HG02798 (cell line): ENCODE measurements at regions not wholly inside any gene's neighbourhood (a gene's known extent, or its start where the extent isn't known, plus 50 kb on each side); places are given as distances from the start of the nearest gene placed in this dataset.
"Not testable (repeated sequence)": the region's sequence is repeated elsewhere in the genome, so short reads cannot be mapped to it uniquely, and the experiment has no call there.

Experiments
- ATAC-seq: cut with Tn5 transposase; IDR thresholded peaks from one replicate; pipeline ENCODE4 v1.9.1; 2021; ENCODE audit warnings: mild to moderate bottlenecking; ENCODE audit not compliant: unreplicated experiment, poor library complexity

DNA sequence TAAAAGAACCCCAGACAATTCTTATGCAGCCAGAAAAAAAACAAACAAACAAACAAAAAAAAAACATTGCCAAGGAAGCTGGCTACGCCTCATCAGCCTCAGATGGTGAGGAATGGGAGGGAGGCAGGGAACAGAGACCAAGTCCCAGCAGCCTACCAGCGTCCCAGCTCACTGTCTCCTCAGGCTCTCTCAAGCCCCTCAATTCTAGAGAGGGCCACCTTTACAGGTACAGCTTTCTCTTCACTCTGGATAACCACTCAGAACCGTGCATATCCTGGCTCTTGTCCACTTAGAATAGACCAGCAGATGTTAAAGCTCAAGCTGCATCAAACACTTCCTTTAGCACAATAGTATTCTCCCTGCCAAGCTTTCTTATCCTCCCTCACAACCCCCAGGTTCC lies 263.1 kb upstream of the CHAC2 start:
- no peak for ATAC-seq

DNA sequence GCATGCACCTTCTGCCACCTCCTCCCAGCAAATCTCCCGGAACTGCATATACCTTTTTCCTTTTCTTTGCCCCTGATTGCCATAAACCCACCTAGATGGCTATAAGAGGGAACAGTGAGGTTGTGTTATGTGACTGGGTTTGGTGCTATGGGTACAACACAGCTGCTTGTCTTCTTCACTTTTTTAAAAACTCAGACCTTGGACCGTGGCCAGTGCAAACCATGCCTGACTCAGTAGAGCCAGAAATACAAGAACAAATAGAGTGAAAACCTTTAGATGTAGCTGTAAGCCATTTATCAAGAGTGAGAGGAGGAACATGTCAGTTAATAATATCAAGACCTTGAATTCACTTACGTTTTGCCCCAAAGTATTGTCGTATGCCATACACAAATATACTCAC lies 267.4 kb upstream of the CHAC2 start:
- ATAC-seq, result no peak

DNA sequence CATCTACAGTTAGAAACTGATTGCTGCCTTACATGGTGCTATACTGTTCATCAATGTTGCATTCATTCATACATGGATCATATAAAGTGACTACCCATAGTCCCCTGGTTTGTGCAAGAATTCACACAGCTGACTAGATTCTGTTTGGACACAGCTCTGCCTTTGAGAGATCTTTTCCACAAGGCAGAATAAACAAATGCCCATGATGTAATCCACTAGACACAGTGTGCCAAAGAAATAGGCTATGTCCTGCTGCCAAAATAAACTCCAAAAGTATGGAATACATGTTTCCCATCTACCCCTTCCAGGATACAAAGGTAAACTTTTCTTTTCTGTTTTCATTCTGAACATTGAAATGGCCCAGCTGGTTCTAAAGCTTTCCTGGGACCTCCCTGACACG lies 269.4 kb upstream of the CHAC2 start:
- no peak for ATAC-seq

DNA sequence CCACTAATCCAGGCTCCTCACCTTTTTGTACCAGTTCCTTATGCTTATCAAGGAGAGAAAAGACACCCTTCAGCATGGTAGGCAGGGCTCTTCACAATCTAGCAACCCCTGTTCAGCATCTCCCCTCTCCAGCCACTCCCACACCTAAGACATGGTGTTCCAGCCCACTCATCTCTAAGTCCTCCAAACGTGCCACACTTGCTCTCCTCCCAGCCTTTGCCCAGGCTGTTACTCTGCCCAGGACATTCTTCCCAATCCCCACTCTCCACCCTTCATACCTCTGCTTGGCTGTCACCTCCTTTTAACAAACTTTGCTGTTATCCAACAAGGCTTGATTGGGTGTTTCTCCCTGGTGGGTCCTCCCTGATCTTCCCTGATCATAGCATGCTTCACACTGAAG lies 270.6 kb upstream of the CHAC2 start:
- no peak for ATAC-seq

DNA sequence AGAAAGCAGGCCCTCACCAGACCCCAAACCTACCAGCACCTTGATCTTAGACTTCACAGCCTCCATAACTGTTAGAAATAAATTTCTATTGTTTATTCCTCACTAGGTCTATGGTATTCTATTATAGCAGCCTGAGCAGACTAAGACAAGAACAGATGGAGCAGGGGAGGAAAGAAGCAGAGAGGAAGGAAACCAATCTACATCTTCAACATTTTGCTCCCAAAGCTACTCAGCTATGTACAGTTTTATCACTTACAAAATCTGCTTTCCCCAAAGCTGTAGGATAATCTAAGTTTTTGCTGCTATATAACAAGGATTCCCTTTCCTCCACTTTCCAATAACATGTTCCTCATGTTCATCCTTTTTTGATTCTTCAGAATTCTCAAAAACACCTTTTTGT lies 274.4 kb upstream of the CHAC2 start:
- ATAC-seq, result no peak

DNA sequence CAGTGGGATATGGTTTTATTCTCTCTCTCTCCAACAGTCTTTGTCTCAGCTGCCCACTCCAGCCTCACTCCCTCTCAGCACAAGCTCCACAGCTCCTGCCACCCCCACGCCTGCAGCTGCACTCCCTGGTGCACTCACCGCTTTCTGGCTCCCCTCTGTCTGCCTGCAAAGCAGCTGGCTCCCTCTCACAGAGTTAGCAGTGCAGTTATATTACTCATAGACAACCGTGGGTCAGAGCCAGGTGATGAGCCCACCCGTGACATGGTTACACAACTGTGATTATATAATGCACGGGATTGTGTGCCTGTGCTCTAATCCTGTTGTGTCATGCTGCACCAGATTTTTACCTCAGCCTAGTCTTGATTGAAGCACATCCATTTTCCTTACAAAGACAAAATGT lies 276.9 kb upstream of the CHAC2 start:
- no peak for ATAC-seq

DNA sequence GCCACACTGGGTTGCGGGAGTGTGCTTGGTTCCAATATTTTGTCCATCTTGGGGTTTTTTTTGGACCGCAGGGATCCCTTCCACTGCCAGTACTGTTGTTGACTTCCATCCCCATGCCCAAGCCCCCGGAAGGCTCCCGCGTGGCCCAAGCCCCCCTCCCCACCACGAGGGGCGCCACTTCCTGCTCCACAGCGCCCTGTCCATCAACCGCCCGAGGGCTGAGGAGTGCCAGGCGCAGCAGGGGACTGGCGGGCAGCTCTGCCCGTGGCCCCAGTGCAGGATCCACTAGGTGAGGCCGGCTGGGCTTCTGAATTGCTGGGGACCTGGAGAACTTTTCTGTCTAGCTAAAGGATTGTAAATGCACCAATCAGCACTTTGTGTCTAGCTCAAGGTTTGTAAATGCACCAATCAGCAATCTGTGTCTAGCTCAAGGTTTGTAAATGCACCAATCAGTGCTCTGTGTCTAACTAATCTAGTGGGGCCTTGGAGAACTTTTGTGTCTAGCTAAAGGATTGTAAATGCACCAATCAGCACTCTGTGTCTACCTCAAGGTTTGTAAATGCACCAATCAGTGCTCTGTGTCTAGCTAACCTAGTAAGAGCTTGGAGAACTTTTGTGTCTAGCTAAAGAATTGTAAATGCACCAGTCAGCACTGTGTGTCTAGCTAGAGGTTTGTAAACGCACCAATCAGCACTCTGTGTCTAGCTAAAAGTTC lies 281.3 kb upstream of the CHAC2 start:
- ATAC-seq, result not testable (repeated sequence)

DNA sequence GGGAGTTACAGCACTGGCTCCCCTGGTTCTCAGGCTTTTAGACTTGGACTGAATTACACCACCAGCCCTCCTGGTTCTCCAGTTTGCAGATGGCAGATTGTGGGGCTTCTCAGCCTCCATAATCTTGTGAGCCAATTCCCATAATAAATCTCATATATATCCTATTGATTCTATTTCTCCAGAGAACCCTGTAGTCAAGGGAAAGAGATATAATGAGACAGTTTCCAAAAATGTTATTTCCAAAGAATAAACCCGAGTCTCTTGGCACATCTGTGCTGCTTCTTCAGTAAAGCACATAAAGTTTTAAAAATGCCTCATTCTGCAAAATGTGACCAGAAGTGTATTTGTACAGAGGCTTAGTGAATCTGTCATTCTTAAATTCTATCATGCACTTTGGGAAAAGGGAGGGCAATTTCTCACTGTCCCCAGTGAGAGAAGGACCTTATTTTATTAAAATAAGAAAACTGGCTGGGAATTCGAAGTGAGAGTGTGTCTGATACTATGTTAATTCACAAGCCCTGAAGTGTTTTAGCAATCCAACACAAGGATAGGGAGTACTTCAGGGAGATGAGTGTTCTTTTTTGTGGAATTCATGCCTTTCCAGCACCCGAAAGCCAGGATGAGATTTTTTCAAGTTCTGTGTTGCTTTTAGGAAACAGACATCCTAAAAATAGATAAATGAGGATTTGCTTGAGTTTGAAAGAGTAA lies 282.4 kb upstream of the CHAC2 start:
- no peak for ATAC-seq

DNA sequence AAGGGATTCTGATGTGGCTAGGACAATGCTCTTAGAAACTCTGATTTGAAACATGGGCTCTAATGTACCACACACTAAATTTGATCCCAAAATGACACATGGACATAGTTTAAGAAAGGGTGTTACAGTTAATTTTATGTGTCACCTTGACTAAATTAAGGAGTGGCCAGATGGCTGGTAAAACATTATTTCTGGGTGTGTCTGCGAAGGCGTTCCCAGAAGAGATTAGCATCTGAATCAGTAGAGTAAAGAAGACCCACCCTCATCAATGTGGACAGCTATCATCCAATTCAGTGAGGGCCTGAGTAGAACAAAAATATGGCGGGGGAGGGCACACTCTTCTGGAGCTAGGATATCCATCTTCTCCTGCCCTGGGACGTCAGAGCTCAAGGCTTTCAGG lies 283.1 kb upstream of the CHAC2 start:
- no peak for ATAC-seq

DNA sequence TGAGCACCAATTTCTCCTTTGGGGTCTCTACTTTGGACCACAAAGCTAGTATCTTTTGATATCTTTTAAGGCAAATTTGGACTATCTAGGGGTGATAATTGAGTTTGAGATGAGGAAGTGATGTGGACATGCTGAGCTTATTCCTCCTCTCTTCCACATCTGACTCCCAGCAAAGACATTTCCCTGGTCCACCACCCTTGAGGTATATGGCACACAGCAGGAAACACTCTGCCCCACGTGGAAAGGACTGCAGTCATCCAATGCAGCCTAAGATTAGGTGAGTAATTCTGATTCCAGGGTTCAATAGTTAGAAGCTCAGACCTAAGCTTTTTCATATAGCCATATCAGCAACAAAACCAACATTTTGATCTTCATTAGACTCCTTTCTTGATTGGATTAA lies 290.1 kb upstream of the CHAC2 start:
- ATAC-seq, result no peak

DNA sequence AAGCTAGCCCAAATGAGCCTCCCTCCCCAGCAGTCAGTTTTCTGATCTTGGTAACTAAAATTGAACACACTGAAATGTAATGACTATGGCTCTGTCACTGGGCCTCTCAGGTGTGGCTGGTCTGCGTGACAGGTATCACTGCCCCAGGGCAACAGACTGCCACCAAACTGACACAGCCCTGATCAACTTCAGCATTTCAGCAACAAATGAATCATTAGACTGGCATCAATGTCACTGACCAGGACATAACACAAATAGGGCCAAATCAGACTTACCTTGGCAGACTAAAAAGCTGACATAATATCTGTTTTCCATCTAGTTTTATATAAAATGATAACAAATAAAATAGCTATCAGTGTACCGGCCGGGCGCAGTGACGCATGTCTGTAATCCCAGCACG lies 290.8 kb upstream of the CHAC2 start:
- no peak for ATAC-seq

DNA sequence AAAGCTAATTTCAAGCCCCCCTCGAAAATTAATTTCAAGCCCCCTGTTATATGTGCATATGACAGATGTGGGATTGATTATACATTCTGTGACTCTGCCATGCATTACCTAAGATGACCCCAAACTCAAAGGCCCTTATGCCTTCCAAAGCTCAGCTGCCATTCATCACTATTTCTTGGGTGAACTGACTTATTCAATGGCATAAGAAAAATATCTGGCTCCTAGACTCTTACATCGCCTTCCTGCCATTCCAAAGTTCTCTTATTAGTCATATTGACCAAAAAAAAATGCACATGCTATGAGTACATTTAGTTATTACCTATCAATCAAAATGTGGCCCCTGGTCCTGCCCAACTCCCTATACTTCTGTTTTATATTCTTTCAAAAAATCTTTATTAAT lies 291.8 kb upstream of the CHAC2 start:
- no peak for ATAC-seq

DNA sequence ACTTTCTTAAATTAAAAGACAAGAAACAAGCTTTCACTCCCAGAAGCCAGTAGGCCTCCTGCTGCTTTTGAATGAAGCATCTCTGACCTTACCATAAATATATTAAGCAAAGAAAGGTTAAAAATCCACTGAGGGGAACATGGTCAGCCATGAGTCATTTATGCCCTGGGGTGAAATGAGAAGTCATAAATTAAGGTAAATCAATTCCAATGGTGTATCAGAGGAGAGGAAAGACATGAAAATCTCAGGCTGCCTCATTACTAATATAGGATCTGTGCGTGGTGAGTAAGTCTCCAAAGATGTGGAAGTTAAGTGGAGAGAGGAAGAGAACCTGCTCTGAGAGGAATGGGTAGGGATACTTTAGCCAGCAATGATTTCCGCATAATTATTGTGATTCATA lies 292.3 kb upstream of the CHAC2 start:
- no peak for ATAC-seq

DNA sequence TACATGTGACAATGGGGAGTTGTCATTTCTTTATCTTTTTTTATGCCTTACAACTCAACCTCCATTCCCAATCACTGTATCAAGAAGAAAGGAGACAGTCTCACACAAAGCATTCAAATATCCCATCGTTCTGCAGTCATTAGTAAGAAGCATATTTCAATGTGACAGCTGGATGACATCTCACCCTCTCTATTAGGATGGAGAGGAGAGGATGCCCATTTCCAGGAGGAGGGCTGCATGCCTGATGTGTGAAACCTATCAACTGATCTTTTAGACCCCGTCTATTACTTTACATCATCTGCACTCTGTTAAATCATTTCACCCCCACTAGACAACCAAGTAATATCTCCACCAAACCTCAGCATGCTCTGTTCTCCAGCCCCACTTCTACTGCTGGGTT lies 292.7 kb upstream of the CHAC2 start:
- no peak for ATAC-seq

DNA sequence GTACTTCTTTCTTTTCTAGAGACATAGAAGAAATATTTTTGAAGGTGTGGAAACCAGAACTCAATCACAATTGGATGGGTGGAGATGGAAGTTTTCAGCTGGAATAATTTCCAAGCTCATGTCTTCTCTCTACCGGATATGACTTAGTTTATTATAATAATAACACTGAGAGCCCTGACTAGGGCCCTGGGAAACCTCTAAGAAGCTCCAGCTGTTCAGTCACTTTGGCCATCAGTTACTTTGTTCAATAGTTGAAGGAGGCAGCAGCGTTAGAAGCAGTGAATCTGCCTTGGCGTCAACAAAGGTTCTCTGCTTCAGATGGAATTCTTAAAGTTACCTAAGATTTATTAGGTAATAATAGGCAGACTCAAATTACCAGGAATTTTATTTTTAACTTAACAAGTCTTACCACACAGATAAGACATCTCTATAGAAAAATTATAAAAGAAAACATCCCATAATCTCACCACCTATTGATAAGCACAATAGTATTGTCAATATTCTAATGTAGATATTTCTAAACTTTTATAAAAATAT lies 293.8 kb upstream of the CHAC2 start:
- ATAC-seq, result no peak

DNA sequence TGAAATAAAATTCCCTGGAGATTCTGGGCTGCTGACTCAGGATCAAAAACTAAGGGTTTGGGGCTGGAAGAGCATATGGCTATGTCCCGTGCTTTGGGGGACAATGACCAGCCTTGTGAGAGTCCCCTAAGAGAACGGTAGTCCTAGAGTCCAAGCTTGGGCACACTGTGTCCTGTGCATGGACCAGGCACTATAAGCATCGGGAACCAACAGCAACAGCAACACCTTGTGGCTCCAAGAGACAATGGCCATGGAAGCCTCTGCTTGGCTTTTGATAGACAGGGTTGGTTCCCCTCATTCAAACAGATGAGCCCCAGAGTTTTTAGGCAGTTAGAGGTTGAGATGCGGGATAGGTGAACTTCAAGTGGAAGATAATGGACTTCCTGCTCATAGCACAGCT lies 294.4 kb upstream of the CHAC2 start:
- peak; percentile 48 for ATAC-seq

DNA sequence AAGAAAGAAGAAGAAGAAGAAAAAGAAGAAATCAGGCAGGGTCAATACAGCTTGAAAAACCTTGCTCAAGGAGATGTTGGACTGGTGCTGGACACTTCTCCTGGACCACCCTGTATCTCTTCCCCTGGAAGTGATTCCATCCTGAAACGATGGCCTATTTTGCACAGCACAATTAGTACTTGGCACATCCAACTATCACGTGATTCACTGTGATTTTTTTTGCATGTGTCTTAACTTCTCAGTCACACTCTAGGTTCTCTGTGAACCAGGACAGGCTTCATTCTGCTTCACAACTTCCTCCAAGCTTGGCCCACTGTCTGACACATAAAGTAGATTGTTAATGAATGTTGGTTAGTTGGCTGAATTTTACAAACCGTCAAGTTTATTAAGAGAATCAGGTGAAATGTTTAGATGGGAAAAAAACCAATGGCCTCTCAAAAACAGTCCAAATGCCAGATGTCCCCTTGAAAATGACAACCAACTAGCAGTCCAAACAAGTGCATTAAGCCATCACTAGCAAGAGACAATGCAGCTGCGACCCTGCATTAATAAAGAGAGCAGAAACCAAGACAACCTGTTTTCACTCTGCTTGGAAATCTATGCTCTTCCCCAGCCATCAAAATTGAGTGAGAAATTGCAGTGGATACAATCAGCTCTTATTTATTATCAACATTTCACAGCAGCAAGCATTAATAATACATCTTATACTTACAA lies 300.0 kb upstream of the CHAC2 start:
- ATAC-seq, result no peak

DNA sequence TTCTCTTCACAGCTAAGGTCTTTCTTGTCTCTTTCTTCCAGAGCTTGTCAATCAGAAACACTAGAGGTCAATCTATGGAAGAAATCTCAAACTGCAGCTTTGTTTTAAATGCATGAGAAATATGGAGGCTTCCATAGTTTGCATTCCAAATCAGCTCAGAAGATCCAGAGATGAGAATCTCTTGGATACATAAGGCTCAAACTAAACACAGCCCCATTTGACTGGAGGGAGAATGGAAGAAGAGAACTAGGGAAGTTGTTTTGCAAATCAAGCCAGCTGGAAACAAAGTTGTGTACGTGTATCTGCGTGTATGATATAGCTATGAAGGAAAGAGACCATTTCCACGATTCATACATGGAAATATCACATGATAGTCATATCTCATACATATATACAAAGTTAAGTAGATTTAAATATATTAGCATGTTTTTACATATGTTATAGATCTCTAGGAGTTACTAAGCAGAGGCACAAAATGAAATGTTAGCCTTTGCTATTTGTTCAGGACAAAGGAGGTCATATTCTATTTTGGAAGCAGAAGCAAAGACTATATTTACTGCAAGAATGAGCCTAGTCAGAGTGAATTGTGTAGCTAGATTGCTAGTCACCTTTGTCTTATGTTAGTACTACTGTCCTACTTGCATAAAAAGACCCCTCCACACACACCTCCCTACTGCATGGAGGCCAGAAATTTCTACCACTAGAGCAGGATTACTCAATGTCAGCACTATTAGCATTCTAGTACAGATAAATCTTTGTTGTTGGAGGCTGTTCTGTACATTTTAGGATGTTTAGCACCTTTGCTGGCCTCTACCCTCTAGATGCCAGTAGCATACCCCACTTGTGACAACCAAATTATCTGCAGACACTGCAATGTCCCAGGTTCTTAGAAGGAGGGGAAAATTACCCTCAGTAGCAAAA lies 303.5 kb upstream of the CHAC2 start:
- ATAC-seq, result no peak

DNA sequence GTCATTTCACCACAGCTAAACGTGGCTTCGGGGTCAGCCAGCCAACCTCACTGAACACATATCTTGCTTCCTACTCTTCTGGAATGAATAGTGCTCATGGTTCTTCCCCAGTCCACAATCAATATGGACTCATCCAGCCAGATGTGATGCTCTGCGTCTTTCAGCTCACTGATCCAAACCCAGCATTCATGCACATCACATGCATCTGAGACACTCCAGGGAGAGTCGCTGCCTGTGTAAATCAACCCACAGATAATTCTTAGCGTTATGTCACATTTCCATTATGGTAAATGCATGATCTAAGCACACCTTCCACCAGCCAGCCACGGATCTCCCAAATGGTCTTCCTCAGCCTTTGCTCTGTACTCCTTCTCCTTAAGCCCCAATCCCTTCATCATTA lies 306.7 kb upstream of the CHAC2 start:
- ATAC-seq, result no peak

DNA sequence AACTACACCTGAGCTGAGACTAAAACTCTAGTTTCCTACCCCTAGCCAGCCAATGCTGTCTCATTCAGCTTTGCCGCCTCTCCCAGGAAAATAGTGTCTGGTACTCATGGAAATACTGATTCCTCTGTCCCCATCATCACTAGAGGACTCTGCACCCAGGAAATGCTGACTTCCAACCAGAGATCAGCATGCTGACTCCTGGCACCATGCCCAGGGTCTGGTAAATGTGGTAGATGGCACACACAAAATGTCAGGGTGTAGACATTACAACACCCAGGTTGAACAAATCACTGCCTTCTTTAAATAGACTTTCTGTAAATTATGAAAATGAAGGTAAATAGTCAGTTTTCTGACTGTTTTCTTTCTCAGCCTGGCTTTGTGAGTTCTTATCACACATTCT lies 307.3 kb upstream of the CHAC2 start:
- no peak for ATAC-seq
